Body of pancreas (tissue), 4 donors: ENCODE measurements at regions not wholly inside any gene's neighbourhood (a gene's known extent, or its start where the extent isn't known, plus 50 kb on each side); places are given as distances from the start of the nearest gene placed in this dataset.
"Not testable (repeated sequence)": the region's sequence is repeated elsewhere in the genome, so short reads cannot be mapped to it uniquely, and the experiment has no call there.

Source experiments
- ATAC-seq: fragments of 150-250 bp; one replicate; pipeline ENCODE4 v1.9.1; 2016
- DNase-seq, 4 donors: peaks; one replicate each; pipeline ENCODE4 v3.0.0-alpha.2; 2019
- H3K27ac ChIP-seq, 4 donors: fragments of 200-600 bp; sonication (generic); 1 replicate in 3 of 4; 2 replicates in 1 of 4; pipeline versions ENCODE4 v1.5.1 to v1.6.1; 2016 to 2019; ENCODE audit warnings: mild to moderate bottlenecking in 1 of 4, mixed read lengths in 1 of 4, moderate library complexity in 1 of 4
- H3K27me3 ChIP-seq, 2 donors: fragments of 200-600 bp; sonication (generic); one replicate each; pipeline ENCODE4 v1.6.0; 2016; ENCODE audit warnings: mild to moderate bottlenecking in 1 of 2
- H3K36me3 ChIP-seq, 2 donors: fragments of 200-600 bp; sonication (generic); replicated peaks in 1 of 2; 2 replicates each; pipeline ENCODE4 v1.5.1; 2016; ENCODE audit warnings: low read depth in 2 of 2; ENCODE audit not compliant: insufficient read depth in 1 of 2
- H3K4me1 ChIP-seq: fragments of 200-600 bp; sonication (generic); one replicate; pipeline ENCODE4 v1.6.0; 2016
- H3K4me3 ChIP-seq, 2 donors: fragments of 200-600 bp; sonication (generic); 1 replicate in 1 of 2; 2 replicates in 1 of 2; pipeline ENCODE4 v1.5.1; 2016 to 2019
- H3K9me3 ChIP-seq, 3 donors: fragments of 200-600 bp; sonication (generic); 1 replicate in 2 of 3; 2 replicates in 1 of 3; pipeline ENCODE4 v1.5.1; 2016
- CTCF ChIP-seq, 7 experiments: fragments of 450-650 bp in 4 of 7; fragments of 200-600 bp in 3 of 7; sonication (generic) in 3 of 7; IDR thresholded peaks; one replicate each; pipeline ENCODE4 v1.5.1; 2016 to 2019; ENCODE audit warnings: antibody characterized with exemption in 7 of 7
- POLR2A ChIP-seq, 3 donors: fragments of 450-650 bp; IDR thresholded peaks; one replicate each; pipeline ENCODE4 v1.6.1; 2016; ENCODE audit warnings: antibody characterized with exemption in 3 of 3, mild to moderate bottlenecking in 2 of 3
- WGBS, 2 donors: methylation state at CpG; one replicate each; pipeline ENCODE4 v1.1.5; 2017; 5-methylcytosine and 5-hydroxymethylcytosine counted together
- intact Hi-C: fragments of 100-400 bp; cut with DNase I; formaldehyde crosslinking; loops from one replicate; pipeline ENCODE4 v1.15.1; 2023

- Histone ChIP-seq H3K9me3 (no peaks in the 10 kb centered on the region), H3K4me3 (no peak overlapping the region), H3K36me3 (no peaks in the 10 kb centered on the region), H3K27ac (no peak overlapping the region), H3K4me1 (peaks cover 9% of the 10 kb centered on the region), H3K27me3 (no peaks in the 10 kb centered on the region)
- ATAC-seq, result no peak
- TF ChIP-seq CTCF (IDR thresholded peaks at IDR 0.05) (no peak), POLR2A (IDR thresholded peaks at IDR 0.05) (no peak)
- 85 to 96% methylated on average over 5 of the region's 5 CpGs for WGBS, 2 donors
- intact Hi-C loops, result no loop called here
- DNase-seq, result no peak
Observed at GRCh38 chr18:10101729-10102128, 187.9 kb downstream of the VAPA start.

GRCh38 chr18:10105118-10105517, 191.3 kb downstream of the VAPA start:
- H3K9me3 ChIP-seq, H3K4me3 ChIP-seq, intact Hi-C loops, ATAC-seq, H3K27me3 ChIP-seq, DNase-seq, H3K36me3 ChIP-seq, H3K4me1 ChIP-seq, H3K27ac ChIP-seq: not testable (repeated sequence)
- WGBS, 2 donors, result 0 to 48% methylated on average over 1 of the region's 1 CpG

- no peak overlapping the region for H3K27ac ChIP-seq
- H3K4me3 ChIP-seq, result no peak overlapping the region
- intact Hi-C loops, result no loop called here
- DNase-seq (no peak), ATAC-seq (no peak)
- TF ChIP-seq POLR2A (IDR thresholded peaks at IDR 0.05) (no peak), CTCF (IDR thresholded peaks at IDR 0.05) (no peak)
- no peaks in the 10 kb centered on the region for H3K27me3 ChIP-seq
- no peaks in the 10 kb centered on the region for H3K36me3 ChIP-seq
- 39 to 52% methylated on average over 1 of the region's 1 CpG for WGBS, 2 donors
- peaks cover 9% of the 10 kb centered on the region for H3K4me1 ChIP-seq
- H3K9me3 ChIP-seq, result no peaks in the 10 kb centered on the region
Observed at GRCh38 chr18:10111191-10111590, 197.4 kb downstream of the VAPA start.

- no peaks in the 10 kb centered on the region for H3K36me3 ChIP-seq
- H3K4me3 ChIP-seq, result no peak overlapping the region
- TF ChIP-seq CTCF (IDR thresholded peaks at IDR 0.05), result no peak
- TF ChIP-seq POLR2A (IDR thresholded peaks at IDR 0.05), result no peak
- no peaks in the 10 kb centered on the region for H3K9me3 ChIP-seq
- peaks cover 9% of the 10 kb centered on the region for H3K4me1 ChIP-seq
- no peak overlapping the region for H3K27ac ChIP-seq
- whole genome bisulfite sequencing, 2 donors, result 73 to 88% methylated on average over 9 to 10 of the region's 10 CpGs
- H3K27me3 ChIP-seq, result no peaks in the 10 kb centered on the region
- DNase-seq, result no peak
- ATAC-seq, result no peak
- intact Hi-C loops, result no loop called here
Observed at GRCh38 chr18:10111944-10112343, 198.1 kb downstream of the VAPA start.

GRCh38 chr18:10113121-10114022, 199.6 kb downstream of the VAPA start:
- intact Hi-C loops, result no loop called here
- DNase-seq (no peak), ATAC-seq (peak; percentile 35)
- TF ChIP-seq CTCF (IDR thresholded peaks at IDR 0.05), result no peak
- no peak for TF ChIP-seq POLR2A (IDR thresholded peaks at IDR 0.05)
- H3K27ac ChIP-seq, result no peak overlapping the region
- H3K36me3 ChIP-seq, result no peaks in the 10 kb centered on the region
- H3K4me1 ChIP-seq, result peaks cover 9% of the 10 kb centered on the region
- H3K27me3 ChIP-seq, result no peaks in the 10 kb centered on the region
- H3K9me3 ChIP-seq, result no peaks in the 10 kb centered on the region
- 63 to 72% methylated on average over 8 of the region's 8 CpGs for WGBS, 2 donors
- no peak overlapping the region for H3K4me3 ChIP-seq
